IgD-negative memory B cell (primary cell): ENCODE measurements at regions not wholly inside any gene's neighbourhood (a gene's known extent, or its start where the extent isn't known, plus 50 kb on each side); places are given as distances from the start of the nearest gene placed in this dataset.

Source experiments
- H3K27ac Mint-ChIP-seq, 3 donors: one replicate each; pipeline ENCODE4 v1.8.0; 2020 to 2022; ENCODE audit warnings: mild to moderate bottlenecking in 3 of 3, mixed read lengths in 3 of 3, moderate library complexity in 1 of 3
- H3K27me3 Mint-ChIP-seq: one replicate; pipeline ENCODE4 v1.8.0; 2021; ENCODE audit warnings: mixed read lengths
- H3K36me3 Mint-ChIP-seq: one replicate; pipeline ENCODE4 v1.8.0; 2020; ENCODE audit warnings: mild to moderate bottlenecking, mixed read lengths
- H3K4me1 Mint-ChIP-seq, 3 donors: one replicate each; pipeline ENCODE4 v1.8.0; 2020 to 2022; ENCODE audit warnings: mixed read lengths in 3 of 3, mild to moderate bottlenecking in 1 of 3
- H3K4me3 Mint-ChIP-seq, 4 donors: one replicate each; pipeline ENCODE4 v1.8.0; 2020 to 2022; ENCODE audit warnings: mild to moderate bottlenecking in 4 of 4, mixed read lengths in 4 of 4, moderate library complexity in 3 of 4
- H3K9me3 Mint-ChIP-seq, 3 donors: one replicate each; pipeline ENCODE4 v1.8.0; 2020 to 2021; ENCODE audit warnings: mixed read lengths in 3 of 3, mild to moderate bottlenecking in 1 of 3

- Mint-ChIP-seq H3K4me3 (peak overlapping the region in 2 of 4 donors; percentile 5 to 39), H3K27me3 (no peaks in the 10 kb centered on the region), H3K27ac (peak overlapping the region in 1 of 3 donors; percentile 57), H3K4me1 (peaks cover 10 to 16% (median 14%) of the 10 kb centered on the region in 3 donors), H3K9me3 (peaks cover 4 to 10% (median 5%) of the 10 kb centered on the region in 3 donors), H3K36me3 (peaks cover under 1% of the 10 kb centered on the region)
Observed at GRCh38 chr1:75668813-75669212, 55.7 kb upstream of the ACADM start.

GRCh38 chr1:75671708-75672107 is 52.8 kb upstream of the ACADM start:
- peaks cover 10 to 16% (median 14%) of the 10 kb centered on the region in 3 donors for H3K4me1 Mint-ChIP-seq
- peaks cover 3% of the 10 kb centered on the region for H3K27me3 Mint-ChIP-seq
- no peak overlapping the region for H3K27ac Mint-ChIP-seq
- H3K36me3 Mint-ChIP-seq = peaks cover 3% of the 10 kb centered on the region
- H3K4me3 Mint-ChIP-seq = no peak overlapping the region
- peaks cover 1 to 4% (median 2%) of the 10 kb centered on the region in 3 donors for H3K9me3 Mint-ChIP-seq

GRCh38 chr1:75672108-75672507 is 52.4 kb upstream of the ACADM start:
- Mint-ChIP-seq H3K27me3 (peaks cover 6% of the 10 kb centered on the region), H3K4me1 (peaks cover 10 to 16% (median 14%) of the 10 kb centered on the region in 3 donors), H3K4me3 (no peak overlapping the region), H3K27ac (no peak overlapping the region), H3K9me3 (peaks cover 0 to 1% (median 1%) of the 10 kb centered on the region in 3 donors), H3K36me3 (peaks cover 3% of the 10 kb centered on the region)

GRCh38 chr1:75672528-75673393 is 51.7 kb upstream of the ACADM start:
- Mint-ChIP-seq H3K4me3 (no peak overlapping the region), H3K9me3 (peaks cover 0 to 1% (median 0%) of the 10 kb centered on the region in 3 donors), H3K36me3 (peaks cover 5% of the 10 kb centered on the region), H3K27ac (no peak overlapping the region), H3K4me1 (peaks cover 9 to 16% (median 14%) of the 10 kb centered on the region in 3 donors), H3K27me3 (peaks cover 6% of the 10 kb centered on the region)

GRCh38 chr1:75673399-75673798 is 51.1 kb upstream of the ACADM start:
- peaks cover 0 to 1% (median 0%) of the 10 kb centered on the region in 3 donors for H3K9me3 Mint-ChIP-seq
- H3K27me3 Mint-ChIP-seq = peaks cover 6% of the 10 kb centered on the region
- H3K4me3 Mint-ChIP-seq = no peak overlapping the region
- H3K36me3 Mint-ChIP-seq = peaks cover 5% of the 10 kb centered on the region
- H3K27ac Mint-ChIP-seq = no peak overlapping the region
- H3K4me1 Mint-ChIP-seq = peaks cover 9 to 16% (median 14%) of the 10 kb centered on the region in 3 donors

GRCh38 chr1:75673885-75674284 is 50.6 kb upstream of the ACADM start:
- Mint-ChIP-seq H3K36me3 (peaks cover 5% of the 10 kb centered on the region), H3K4me3 (no peak overlapping the region), H3K27ac (no peak overlapping the region), H3K9me3 (peaks cover 0 to 4% (median 0%) of the 10 kb centered on the region in 3 donors), H3K4me1 (peaks cover 7 to 15% (median 11%) of the 10 kb centered on the region in 3 donors), H3K27me3 (peaks cover 6% of the 10 kb centered on the region)
